Heart right ventricle (tissue), 16 donors: ENCODE measurements at regions not wholly inside any gene's neighbourhood (a gene's known extent, or its start where the extent isn't known, plus 50 kb on each side); places are given as distances from the start of the nearest gene placed in this dataset.
"Not testable (repeated sequence)": the region's sequence is repeated elsewhere in the genome, so short reads cannot be mapped to it uniquely, and the experiment has no call there.

ENCODE experiments used
- ATAC-seq, 8 donors: fragments of 200-7000 bp; cut with Tn5 transposase; one replicate each; pipeline ENCODE4 v1.9.1; 2020; ENCODE audit warnings: mild to moderate bottlenecking in 8 of 8, moderate library complexity in 8 of 8, moderate number of reproducible peaks in 1 of 8
- DNase-seq, 2 donors: peaks; one replicate each; pipeline ENCODE4 v3.0.0-alpha.2; 2020
- H3K27ac ChIP-seq, 10 donors: fragments of 200-600 bp; sonication (generic) in 2 of 10; one replicate each; pipeline versions ENCODE4 v1.5.0 to v1.8.0; 2020 to 2022; ENCODE audit warnings: mild to moderate bottlenecking in 3 of 10
- H3K27me3 ChIP-seq, 7 donors: fragments of 200-600 bp; one replicate each; pipeline ENCODE4 v1.8.0; 2021 to 2022; ENCODE audit warnings: mild to moderate bottlenecking in 2 of 7
- H3K36me3 ChIP-seq, 9 donors: fragments of 200-600 bp; sonication (generic) in 1 of 9; one replicate each; pipeline versions ENCODE4 v1.5.0 to v1.8.0; 2020 to 2022; ENCODE audit warnings: mild to moderate bottlenecking in 2 of 9
- H3K4me1 ChIP-seq, 9 donors: fragments of 200-600 bp; sonication (generic) in 1 of 9; one replicate each; pipeline versions ENCODE4 v1.5.0 to v1.8.0; 2020 to 2022; ENCODE audit warnings: mild to moderate bottlenecking in 4 of 9
- H3K4me3 ChIP-seq, 10 donors: fragments of 200-600 bp; sonication (generic) in 2 of 10; one replicate each; pipeline versions ENCODE4 v1.5.0 to v1.8.0; 2020 to 2022; ENCODE audit warnings: mild to moderate bottlenecking in 7 of 10, moderate library complexity in 2 of 10
- H3K9me3 ChIP-seq, 11 donors: fragments of 200-600 bp in 10 of 11; sonication (generic) in 2 of 11; one replicate each; pipeline versions ENCODE4 v1.5.0 to v1.8.0; 2013 to 2022; ENCODE audit warnings: mild to moderate bottlenecking in 2 of 11, control low read depth in 1 of 11, moderate library complexity in 1 of 11
- CTCF ChIP-seq, 9 donors: fragments of 200-600 bp; sonication (generic) in 2 of 9; IDR thresholded peaks; one replicate each; pipeline versions ENCODE4 v1.5.0 to v1.8.0; 2021 to 2022; ENCODE audit warnings: antibody characterized with exemption in 9 of 9, mild to moderate bottlenecking in 5 of 9, moderate library complexity in 1 of 9
- WGBS, 2 donors: extraction: QIAGEN DNeasy Blood & Tissue Kit; methylation state at CpG; one replicate each; pipeline ENCODE4 v1.1.7; 2013; ENCODE audit warnings: inconsistent platforms in 1 of 2; 5-methylcytosine and 5-hydroxymethylcytosine counted together
- intact Hi-C, 10 donors: fragments of 100-400 bp; cut with DNase I; formaldehyde crosslinking; loops; one replicate each; pipeline versions ENCODE4 v1.11.1 to v1.14.2; 2022
- donor health status: Arrhythmogenic right ventricular cardiomyopathy.
- donor health status: ischemic (EF 13 %, LVEDD 7.1; RV severe dilation, severe dysfunction).
- donor health status: healthy with polysubstance abuse.
- donor health status: DM: no; HTN: yes; CAD: no.
- donor health status: DM: no; HTN: no; CAD: no.
- donor health status: ischemic (EF 25% LVEDD 6.9; RV normal size, moderate dysfunction).
- donor health status: ischemic (EF 25% LVEDD 5.7; RV mildly dilated, moderate dysfunction).
- donor health status: healthy.
- donor health status: DM: yes; HTN: yes; CAD: no.
- donor health status: Ischemic cardiomyopathy.
- donor health status: ischemic (EF 35%, LVEDD 5.7; RV mildly dilated, moderate dysfunction).
- donor health status: nonischemic (EF 11% LVEDD 7.7; RV severe dilation, severe dysfunction).
- donor health status: DM: yes; HTN: yes; CAD: no.
- donor health status: PGD.
- donor health status: ischemic (EF 29% LVEDD 5.4; RV normal size, mild dysfunction).
- donor health status: nonischemic (EF 23%, LVEDD 6.1; RV moderate dilation, normal function).

- intact Hi-C loops: loop anchor here in 9 of 10 donors (5.0 to 10.0 kb wide), 4 partner anchors 128 to 220 kb away; no protein-coding TSS in a partner anchor
- DNase-seq (no peak), ATAC-seq (no peak)
- no peaks in the 10 kb centered on the region for H3K36me3 ChIP-seq
- no peak overlapping the region for H3K27ac ChIP-seq
- no peak for TF ChIP-seq CTCF (IDR thresholded peaks at IDR 0.05)
- no peak overlapping the region for H3K4me3 ChIP-seq
- no peaks in the 10 kb centered on the region for H3K4me1 ChIP-seq
- 92 to 95% methylated on average over 4 of the region's 4 CpGs for WGBS, 2 donors
- H3K27me3 ChIP-seq: peaks cover 0 to 7% (median 0%) of the 10 kb centered on the region in 7 donors
- H3K9me3 ChIP-seq: no peaks in the 10 kb centered on the region
Observed at GRCh38 chr5:36395260-36395659, 93.6 kb upstream of the RANBP3L start.

GRCh38 chr5:36395947-36396346 lies 94.2 kb upstream of the RANBP3L start:
- not testable (repeated sequence) for H3K4me1 ChIP-seq, H3K27ac ChIP-seq, H3K4me3 ChIP-seq, H3K27me3 ChIP-seq, H3K36me3 ChIP-seq, H3K9me3 ChIP-seq, DNase-seq, ATAC-seq
- WGBS, 2 donors: 68 to 81% methylated on average over 12 of the region's 12 CpGs
- intact Hi-C loops: loop anchor here in 9 of 10 donors (5.0 to 10.0 kb wide), 4 partner anchors 129 to 221 kb away; no protein-coding TSS in a partner anchor

- H3K27me3 ChIP-seq: no peaks in the 10 kb centered on the region
- DNase-seq (no peak), ATAC-seq (no peak)
- no peak for TF ChIP-seq CTCF (IDR thresholded peaks at IDR 0.05)
- no peak overlapping the region for H3K27ac ChIP-seq
- intact Hi-C loops: loop anchor here in 9 of 10 donors (5.0 to 10.0 kb wide), 4 partner anchors 129 to 222 kb away; no protein-coding TSS in a partner anchor
- H3K4me1 ChIP-seq: no peaks in the 10 kb centered on the region
- WGBS, 2 donors: 59 to 74% methylated on average over 3 of the region's 3 CpGs
- H3K9me3 ChIP-seq: no peaks in the 10 kb centered on the region
- no peaks in the 10 kb centered on the region for H3K36me3 ChIP-seq
- no peak overlapping the region for H3K4me3 ChIP-seq
Observed at GRCh38 chr5:36396640-36397039, 94.9 kb upstream of the RANBP3L start.

- Histone ChIP-seq H3K9me3 (no peaks in the 10 kb centered on the region), H3K4me3 (no peak overlapping the region), H3K4me1 (peaks cover 0 to 3% (median 0%) of the 10 kb centered on the region in 9 donors), H3K27me3 (no peaks in the 10 kb centered on the region), H3K36me3 (no peaks in the 10 kb centered on the region), H3K27ac (no peak overlapping the region)
- WGBS, 2 donors: 68 to 71% methylated on average over 3 of the region's 3 CpGs
- DNase-seq (no peak), ATAC-seq (peak in 2 of 8 donors; percentile 41 to 58)
- intact Hi-C loops: loop anchor here in 9 of 10 donors (5.0 to 10.0 kb wide), 4 partner anchors 131 to 223 kb away; no protein-coding TSS in a partner anchor
- peak in 8 of 9 donors; percentile 13 to 59 (median 50) for TF ChIP-seq CTCF (IDR thresholded peaks at IDR 0.05)
Observed at GRCh38 chr5:36397901-36398536, 96.3 kb upstream of the RANBP3L start.

GRCh38 chr5:36402512-36402906 lies 100.8 kb upstream of the RANBP3L start:
- no peak for ATAC-seq
- H3K4me3 ChIP-seq: no peak overlapping the region
- no peak for TF ChIP-seq CTCF (IDR thresholded peaks at IDR 0.05)
- no peak overlapping the region for H3K27ac ChIP-seq
- no peaks in the 10 kb centered on the region for H3K36me3 ChIP-seq
- peaks cover 0 to 16% (median 0%) of the 10 kb centered on the region in 9 donors for H3K4me1 ChIP-seq
- DNase-seq: no peak
- no peaks in the 10 kb centered on the region for H3K27me3 ChIP-seq
- intact Hi-C loops: loop anchor here in 1 of 10 donors (10.0 kb wide), 1 partner anchor 228 kb away; no protein-coding TSS in a partner anchor
- WGBS, 2 donors: 79 to 83% methylated on average over 3 of the region's 3 CpGs
- no peaks in the 10 kb centered on the region for H3K9me3 ChIP-seq
